K562 (cell line): ENCODE measurements at regions not wholly inside any gene's neighbourhood (a gene's known extent, or its start where the extent isn't known, plus 50 kb on each side); places are given as distances from the start of the nearest gene placed in this dataset.

ENCODE experiments used
- ATAC-seq: fragments of 200-7000 bp; cut with Tn5 transposase; 3 replicates; pipeline ENCODE4 v1.9.1; 2020; ENCODE audit warnings: moderate library complexity
- BruUV-seq: library from RNA; stranded (reverse); fragments of 400-500 nt; replicated peaks from 2 replicates; lab custom pipeline; 2021; lab: Mats Ljungman, UMichigan
- CTCF ChIA-PET: fragments of 300-600 bp; formaldehyde crosslinking; extraction: SDS; loops from one replicate; lab custom pipeline; 2021; ENCODE audit warnings: low intra/inter-chr PET ratio; lab: Yijun Ruan, JAX
- POLR2A ChIA-PET: fragments of 300-600, 350-650 bp; sonication (Branson Sonifier 250); formaldehyde crosslinking; extraction: SDS; loops from one replicate; lab custom pipeline; 2021; ENCODE audit warnings: antibody characterized with exemption, inconsistent platforms; lab: Yijun Ruan, JAX
- DNase-seq, 4 experiments: peaks; one replicate each; pipeline versions ENCODE4 v3.0.0 to v3.0.0-alpha.2; 2011 to 2018; ENCODE audit warnings: low spot score in 3 of 4, mixed read lengths in 3 of 4; ENCODE audit errors: extremely low read depth in 1 of 4
- FAIRE-seq: peaks from 2 replicates; lab custom pipeline; 2011; peaks lifted over from hg19 to GRCh38; lab: Jason Lieb, UNC
- H2AFZ ChIP-seq: 2 replicates; pipeline ENCODE4 v1.6.0; 2011; ENCODE audit warnings: low read depth, low read length, control low read depth, inconsistent platforms
- H3K27ac ChIP-seq: fragments of 200-600 bp; 3 replicates; pipeline ENCODE4 v1.8.0; 2011; ENCODE audit warnings: low read depth, mild to moderate bottlenecking, control low read depth, inconsistent platforms, low read length, moderate library complexity, mixed read lengths; ENCODE audit errors: extremely low read depth
- H3K27me3 ChIP-seq, 2 experiments: fragments of 300-600 bp in 1 of 2; 2 replicates in 1 of 2; 3 replicates in 1 of 2; pipeline versions ENCODE4 v1.6.0 to v1.8.0; 2011; ENCODE audit warnings: inconsistent platforms in 2 of 2, low read length in 2 of 2, mild to moderate bottlenecking in 1 of 2, mixed read lengths in 1 of 2, moderate library complexity in 1 of 2; ENCODE audit not compliant: control insufficient read depth in 2 of 2, insufficient read depth in 2 of 2
- H3K36me3 ChIP-seq: fragments of 300-600 bp; 3 replicates; pipeline ENCODE4 v1.8.0; 2011; ENCODE audit warnings: mild to moderate bottlenecking, low read length, inconsistent platforms; ENCODE audit not compliant: control insufficient read depth, insufficient read depth
- H3K4me1 ChIP-seq, 2 experiments: fragments of 200-600 bp in 1 of 2; replicated peaks in 1 of 2; 2 replicates in 1 of 2; 3 replicates in 1 of 2; pipeline versions ENCODE4 v1.5.1 to v1.8.0; 2011; ENCODE audit warnings: inconsistent platforms in 2 of 2, low read length in 2 of 2, mild to moderate bottlenecking in 1 of 2, mixed read lengths in 1 of 2, moderate library complexity in 1 of 2; ENCODE audit not compliant: control insufficient read depth in 2 of 2, insufficient read depth in 2 of 2
- H3K4me2 ChIP-seq: 2 replicates; pipeline ENCODE4 v1.6.1; 2011; ENCODE audit warnings: low read length, control low read depth, inconsistent platforms, mixed read lengths; ENCODE audit not compliant: insufficient read depth
- H3K4me3 ChIP-seq: fragments of 200-600 bp; sonication (generic), shearing (Covaris generic); 2 replicates; pipeline ENCODE4 v1.5.1; 2016; ENCODE audit warnings: control low read depth, inconsistent platforms
- H3K79me2 ChIP-seq: fragments of 200-600 bp; 3 replicates; pipeline ENCODE4 v1.8.0; 2011; ENCODE audit warnings: low read length, inconsistent platforms; ENCODE audit not compliant: control insufficient read depth, insufficient read depth
- H3K9ac ChIP-seq, 2 experiments: 2 replicates each; pipeline versions ENCODE4 v1.6.0 to v1.6.1; 2011; ENCODE audit warnings: low read depth in 2 of 2, low read length in 2 of 2, control low read depth in 1 of 2, inconsistent platforms in 1 of 2, mild to moderate bottlenecking in 1 of 2, mixed read lengths in 1 of 2; ENCODE audit not compliant: insufficient read depth in 1 of 2
- H3K9me1 ChIP-seq: one replicate; pipeline ENCODE4 v1.6.0; 2011; ENCODE audit warnings: inconsistent platforms, mild to moderate bottlenecking, low read length, moderate library complexity; ENCODE audit not compliant: control insufficient read depth, insufficient read depth
- H3K9me3 ChIP-seq: replicated peaks from 2 replicates; pipeline ENCODE4 v1.5.1; 2011; ENCODE audit warnings: low read depth, low read length, inconsistent platforms; ENCODE audit not compliant: control insufficient read depth, insufficient read depth
- H4K20me1 ChIP-seq: replicated peaks from 2 replicates; pipeline ENCODE4 v1.6.1; 2011; ENCODE audit warnings: low read length, inconsistent platforms, mixed read lengths; ENCODE audit not compliant: control insufficient read depth, insufficient read depth
- CHD4 ChIP-seq: fragments of 200-600 bp; sonication (generic); IDR thresholded peaks from 3 replicates; pipeline ENCODE4 v1.6.1; 2012; ENCODE audit warnings: low read depth, mild to moderate bottlenecking, mixed read lengths, low read length, inconsistent platforms; ENCODE audit not compliant: insufficient read depth, insufficient replicate concordance, poor library complexity, severe bottlenecking
- ELK3 ChIP-seq: fragments of 450-650 bp; formaldehyde crosslinking; IDR thresholded peaks from 2 replicates; pipeline ENCODE4 v1.4.0; 2020; ENCODE audit warnings: mild to moderate bottlenecking
- RFX7 ChIP-seq: fragments of 250-450 bp; sonication (Bioruptor Pico); IDR thresholded peaks from 2 replicates; pipeline ENCODE4 v1.5.1; 2021; ENCODE audit warnings: mild to moderate bottlenecking
- TAF9B ChIP-seq: fragments of 450-650 bp; IDR thresholded peaks from 2 replicates; pipeline ENCODE4 v1.6.1; 2018; ENCODE audit warnings: mild to moderate bottlenecking; ENCODE audit not compliant: partially characterized antibody
- TOE1 ChIP-seq, 2 experiments: fragments of 450-650 bp in 1 of 2; sonication (generic) in 1 of 2; formaldehyde crosslinking in 1 of 2; IDR thresholded peaks; 2 replicates each; pipeline versions ENCODE4 v1.7.1 to v1.8.0; 2016 to 2022; ENCODE audit warnings: borderline replicate concordance in 2 of 2, mild to moderate bottlenecking in 2 of 2, antibody characterized with exemption in 1 of 2, inconsistent platforms in 1 of 2, low read depth in 1 of 2, missing genetic modification reagents in 1 of 2, moderate library complexity in 1 of 2
- WGBS: fragments of 100-300 bp; shearing (Covaris generic); methylation state at CpG from one replicate; pipeline ENCODE4 v1.1.6; 2016; ENCODE audit warnings: low coverage, mixed read lengths; ENCODE audit not compliant: insufficient coverage; ENCODE audit errors: missing lambda C conversion rate; 5-methylcytosine and 5-hydroxymethylcytosine counted together
- in situ Hi-C: fragments of 300-500 bp; cut with MboI; formaldehyde crosslinking; loops from 4 replicates; pipeline ENCODE4 v1.15.0; 2018; ENCODE audit warnings: inconsistent platforms, mixed read lengths
- intact Hi-C: fragments of 100-400 bp; cut with micrococcal nuclease; formaldehyde crosslinking; loops from 2 replicates; pipeline ENCODE4 v1.14.2; 2022

GRCh38 chr5:107025712-107026497 lies 644.8 kb downstream of the EFNA5 start:
- no peaks in the 10 kb centered on the region for H4K20me1 ChIP-seq
- BruUV-seq, result no TSS peak
- no peaks in the 10 kb centered on the region for H3K9me1 ChIP-seq
- intact Hi-C loops, result no loop called here
- H3K36me3 ChIP-seq, result no peaks in the 10 kb centered on the region
- no peak for DNase-seq
- ATAC-seq, result no peak
- H3K9ac ChIP-seq, result no peak overlapping the region
- no peaks in the 10 kb centered on the region for H3K79me2 ChIP-seq
- ChIA-PET CTCF (no interaction called here), POLR2A (no interaction called here)
- H2AFZ ChIP-seq, result no peak overlapping the region
- 3% methylated on average over 3 of the region's 3 CpGs for WGBS
- no peak overlapping the region for H3K27ac ChIP-seq
- H3K27me3 ChIP-seq, result no peaks in the 10 kb centered on the region
- no peak overlapping the region for H3K4me3 ChIP-seq
- H3K4me1 ChIP-seq, result no peaks in the 10 kb centered on the region
- TF ChIP-seq RFX7 (CRISPR knock-in tag), result no peak
- TF ChIP-seq TOE1 (IDR thresholded peaks at IDR 0.05; ENCODE audit: borderline replicate concordance), result no peak
- TF ChIP-seq TOE1 (CRISPR knock-in tag; IDR thresholded peaks at IDR 0.05; ENCODE audit: borderline replicate concordance, low read depth), result no peak
- no peak for TF ChIP-seq TAF9B
- no peak for TF ChIP-seq CHD4
- TF ChIP-seq ELK3 (CRISPR knock-in tag), result no peak
- TF ChIP-seq, all 486 proteins: peak for 0
- in situ Hi-C loops, result no loop called here
- H3K4me2 ChIP-seq, result no peak overlapping the region
- FAIRE-seq, result no peak
- H3K9me3 ChIP-seq, result no peaks in the 10 kb centered on the region
